ENCODE measurements at regions not wholly inside any gene's neighbourhood (a gene's known extent, or its start where the extent isn't known, plus 50 kb on each side); places are given as distances from the start of the nearest gene placed in this dataset.

DNA sequence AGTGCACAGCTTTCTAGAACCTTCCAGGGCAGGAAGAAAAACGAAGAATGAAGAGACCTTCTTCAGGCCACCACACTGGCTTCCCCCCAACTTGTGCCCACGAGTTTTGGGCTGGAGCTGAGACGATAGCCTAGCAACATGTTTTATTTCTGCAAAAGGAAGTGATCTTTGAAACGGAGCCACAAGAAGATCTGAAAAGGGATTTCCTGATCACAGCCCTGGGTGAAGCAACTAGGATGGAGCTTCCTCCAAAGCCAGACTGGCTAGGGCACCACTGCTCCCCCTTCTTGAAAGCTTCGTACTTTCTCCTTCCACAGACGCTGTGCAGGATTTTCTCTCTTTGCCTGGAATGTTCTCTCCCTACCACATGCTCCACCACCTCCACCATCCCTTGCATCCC is 418.3 kb downstream of the MED13L start:
- DNase-seq (ENCODE audit: low spot score), result no peak
- TF ChIP-seq, protein P1, sequence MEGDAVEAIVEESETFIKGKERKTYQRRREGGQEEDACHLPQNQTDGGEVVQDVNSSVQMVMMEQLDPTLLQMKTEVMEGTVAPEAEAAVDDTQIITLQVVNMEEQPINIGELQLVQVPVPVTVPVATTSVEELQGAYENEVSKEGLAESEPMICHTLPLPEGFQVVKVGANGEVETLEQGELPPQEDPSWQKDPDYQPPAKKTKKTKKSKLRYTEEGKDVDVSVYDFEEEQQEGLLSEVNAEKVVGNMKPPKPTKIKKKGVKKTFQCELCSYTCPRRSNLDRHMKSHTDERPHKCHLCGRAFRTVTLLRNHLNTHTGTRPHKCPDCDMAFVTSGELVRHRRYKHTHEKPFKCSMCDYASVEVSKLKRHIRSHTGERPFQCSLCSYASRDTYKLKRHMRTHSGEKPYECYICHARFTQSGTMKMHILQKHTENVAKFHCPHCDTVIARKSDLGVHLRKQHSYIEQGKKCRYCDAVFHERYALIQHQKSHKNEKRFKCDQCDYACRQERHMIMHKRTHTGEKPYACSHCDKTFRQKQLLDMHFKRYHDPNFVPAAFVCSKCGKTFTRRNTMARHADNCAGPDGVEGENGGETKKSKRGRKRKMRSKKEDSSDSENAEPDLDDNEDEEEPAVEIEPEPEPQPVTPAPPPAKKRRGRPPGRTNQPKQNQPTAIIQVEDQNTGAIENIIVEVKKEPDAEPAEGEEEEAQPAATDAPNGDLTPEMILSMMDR (IDR thresholded peaks at IDR 0.05; ENCODE audit: extremely low read depth, missing control alignments), result no peak

DNA sequence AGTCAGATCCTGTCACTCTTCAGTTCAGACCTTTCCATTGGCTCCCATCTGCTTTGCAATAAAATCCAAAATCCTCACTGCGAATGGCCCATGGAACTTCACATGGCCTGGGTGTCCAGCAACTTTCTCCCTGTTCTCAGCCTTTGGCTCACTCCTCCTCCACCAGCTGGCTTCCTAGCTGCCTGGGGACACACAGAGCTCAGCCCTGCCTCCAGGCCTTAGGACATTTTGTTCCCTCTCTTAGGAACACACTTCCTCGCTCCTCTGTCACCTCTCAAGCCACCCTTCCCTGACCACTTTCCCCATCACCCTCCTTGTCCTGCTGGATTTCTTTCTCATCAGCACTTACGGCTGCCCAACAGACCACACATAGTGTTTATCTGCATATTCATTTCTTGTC is 419.6 kb downstream of the MED13L start:
- TF ChIP-seq, protein P1 (IDR thresholded peaks at IDR 0.05; ENCODE audit: extremely low read depth, missing control alignments), result no peak
- DNase-seq (ENCODE audit: low spot score), result no peak

DNA sequence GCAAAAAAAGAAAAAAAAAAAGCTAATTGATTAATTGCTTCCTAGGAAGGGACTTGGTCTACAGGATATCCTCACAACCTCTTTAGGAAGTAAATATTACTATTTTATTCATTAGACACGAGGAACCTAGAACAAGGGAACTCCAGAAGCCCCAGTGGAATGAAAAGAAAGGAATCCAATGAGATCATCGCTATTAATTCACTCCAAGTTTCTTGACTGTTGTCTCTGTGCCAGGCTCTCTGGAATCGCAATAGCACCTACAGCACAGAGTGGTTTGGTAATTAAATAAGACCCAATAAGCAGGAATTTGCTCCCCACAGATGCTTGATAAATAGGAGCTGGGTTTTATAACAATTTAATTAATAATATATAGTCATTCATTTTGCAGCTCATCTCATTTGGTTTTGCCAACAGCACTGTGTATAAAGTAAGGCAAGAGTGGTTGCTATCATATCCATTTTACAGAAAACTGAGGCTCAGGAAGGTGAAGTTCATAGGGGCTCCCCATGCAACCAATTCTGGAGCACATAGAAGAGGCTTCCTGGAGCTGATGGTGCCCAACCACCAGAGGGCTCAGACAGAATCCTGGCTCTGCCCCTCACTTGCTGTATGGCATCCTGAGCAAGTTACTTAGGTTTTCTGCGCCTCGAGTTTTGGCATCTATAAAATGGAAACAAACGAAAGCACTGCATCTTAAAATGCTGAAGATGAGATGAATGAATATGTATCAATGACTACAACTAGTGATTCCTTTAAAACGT is 420.2 kb downstream of the MED13L start:
- DNase-seq (ENCODE audit: low spot score), result no peak

DNA sequence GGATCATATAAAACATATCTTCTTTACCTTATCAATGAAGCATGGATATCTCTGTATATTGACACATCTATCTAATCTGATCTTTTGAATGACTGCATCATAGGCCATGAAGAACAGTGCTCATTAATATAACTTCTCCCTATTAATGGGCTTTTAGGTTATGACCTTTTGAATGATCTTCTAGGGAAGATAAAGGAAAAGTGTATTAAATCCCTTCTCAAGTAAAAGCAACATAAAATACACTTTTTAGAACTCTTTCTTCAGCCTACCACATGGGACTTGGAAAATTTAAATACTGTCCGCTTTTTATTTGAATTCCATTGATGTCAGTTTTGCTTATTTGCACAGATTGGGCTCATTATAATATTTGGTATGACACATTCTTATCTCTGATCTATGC is 425.4 kb downstream of the MED13L start:
- TF ChIP-seq, protein P1 (IDR thresholded peaks at IDR 0.05; ENCODE audit: extremely low read depth, missing control alignments), result no peak
- no peak for DNase-seq (ENCODE audit: low spot score)

More for the DNA sequence above, 420.2 kb downstream of the MED13L start:
- TF ChIP-seq, protein P1 (IDR thresholded peaks at IDR 0.05; ENCODE audit: extremely low read depth, missing control alignments), result no peak

DNA sequence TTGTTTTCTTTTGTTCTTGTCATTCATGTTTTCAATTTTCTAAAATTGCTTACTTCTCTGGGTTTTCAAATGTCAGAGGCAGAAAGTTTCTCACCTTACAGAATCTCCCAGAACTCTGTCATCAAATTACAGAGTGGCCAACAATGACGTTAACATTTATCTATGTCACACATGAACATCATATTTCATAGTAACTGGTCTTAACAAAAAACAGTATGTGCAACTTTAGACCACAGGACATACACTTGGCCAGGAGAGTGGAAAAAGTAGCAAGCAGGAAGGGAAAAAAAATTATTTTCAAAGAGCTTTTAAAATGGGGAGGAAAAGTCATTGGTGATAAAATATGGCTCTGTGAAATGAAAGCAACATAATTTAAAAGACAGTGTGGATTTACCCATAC is 426.5 kb downstream of the MED13L start:
- TF ChIP-seq, protein P1 (IDR thresholded peaks at IDR 0.05; ENCODE audit: extremely low read depth, missing control alignments), result no peak
- DNase-seq (ENCODE audit: low spot score), result no peak

DNA sequence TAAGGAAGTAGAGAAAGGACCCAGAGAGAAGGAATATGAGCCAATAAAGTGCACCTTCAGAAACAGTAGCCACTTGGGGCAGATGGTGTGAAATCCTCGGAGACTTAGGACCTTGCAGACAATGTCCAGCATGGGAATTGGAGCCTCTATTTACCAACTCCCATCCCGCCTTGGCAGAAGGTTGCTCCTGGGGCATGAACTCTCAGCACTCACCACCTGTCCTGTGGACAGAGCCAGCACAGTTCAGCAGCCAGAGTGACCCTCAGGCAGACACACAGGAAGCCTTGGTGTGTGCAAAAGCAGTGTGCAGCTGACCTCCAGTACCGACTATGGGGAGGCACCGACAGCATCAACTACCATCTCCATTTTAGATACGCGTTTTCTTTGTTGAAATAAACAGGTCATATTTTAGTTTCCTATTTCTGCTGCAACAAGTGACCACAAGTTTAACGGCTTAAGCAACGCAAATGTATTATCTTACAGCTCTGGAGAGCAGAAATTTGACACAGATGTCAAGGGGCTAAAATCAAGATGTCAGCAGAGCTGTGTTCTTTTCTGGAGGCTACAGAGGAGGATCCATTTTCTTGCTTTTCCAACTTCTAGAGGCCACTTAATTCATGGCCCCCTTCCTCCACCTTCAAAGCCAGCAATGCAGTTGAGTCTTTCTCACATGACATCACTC is 428.1 kb downstream of the MED13L start:
- TF ChIP-seq, protein P1 (IDR thresholded peaks at IDR 0.05; ENCODE audit: extremely low read depth, missing control alignments), result no peak
- no peak for DNase-seq (ENCODE audit: low spot score)

DNA sequence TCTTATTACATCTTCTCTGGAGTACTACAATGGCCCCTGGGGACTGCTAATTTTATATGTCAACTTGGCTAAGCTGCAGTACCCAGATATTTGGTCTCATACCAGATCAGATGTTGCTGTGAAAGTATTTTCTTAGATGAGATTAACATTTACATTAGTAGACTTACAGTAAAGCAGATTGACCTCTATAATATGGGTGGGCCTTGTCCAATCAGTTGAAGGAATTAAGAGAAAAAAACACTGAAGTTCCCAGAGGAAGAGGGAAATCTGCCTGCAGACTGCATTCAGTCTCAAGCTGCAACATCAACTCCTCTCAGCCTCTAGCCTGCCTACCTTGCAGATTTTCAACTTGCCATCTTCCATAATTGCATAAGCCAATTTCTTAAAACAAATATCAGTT is 430.1 kb downstream of the MED13L start:
- no peak for DNase-seq (ENCODE audit: low spot score)
- TF ChIP-seq, protein P1 (IDR thresholded peaks at IDR 0.05; ENCODE audit: extremely low read depth, missing control alignments), result no peak

All from GM20000 (cell line).